ENCODE measurements at regions not wholly inside any gene's neighbourhood (a gene's known extent, or its start where the extent isn't known, plus 50 kb on each side); places are given as distances from the start of the nearest gene placed in this dataset.
A peak's percentile ranks its signal among the peaks of the same experiment; 100 is the strongest.
"Not testable (repeated sequence)": the region's sequence is repeated elsewhere in the genome, so short reads cannot be mapped to it uniquely, and the experiment has no call there.

GRCh38 chr12:92059960-92060359, 85.7 kb downstream of the BTG1 start:
- peak; percentile 91 for DNase-seq

- no peak for DNase-seq
These were observed 87.0 kb downstream of the BTG1 start for GRCh38 chr12:92058664-92059063.

- not testable (repeated sequence) for DNase-seq
These were observed 88.9 kb downstream of the BTG1 start for GRCh38 chr12:92056756-92057155.

GRCh38 chr12:92056290-92056689, 89.4 kb downstream of the BTG1 start:
- no peak for DNase-seq

GRCh38 chr12:92055877-92056276, 89.8 kb downstream of the BTG1 start:
- no peak for DNase-seq

- no peak for DNase-seq
These were observed 94.2 kb downstream of the BTG1 start for GRCh38 chr12:92051441-92051840.

GRCh38 chr12:92049403-92049802, 96.2 kb downstream of the BTG1 start:
- DNase-seq = no peak

GRCh38 chr12:92047393-92047826, 98.2 kb downstream of the BTG1 start:
- DNase-seq = peak; percentile 41

GRCh38 chr12:92046557-92047392, 98.9 kb downstream of the BTG1 start:
- DNase-seq = no peak

GRCh38 chr12:92045852-92046251, 99.8 kb downstream of the BTG1 start:
- DNase-seq = peak; percentile 59

GRCh38 chr12:92044435-92044834, 101.2 kb downstream of the BTG1 start:
- DNase-seq = peak; percentile 35

- DNase-seq = no peak
These were observed 102.7 kb downstream of the BTG1 start for GRCh38 chr12:92042791-92043531.

GRCh38 chr12:92041742-92042141, 103.9 kb downstream of the BTG1 start:
- peak; percentile 30 for DNase-seq

GRCh38 chr12:92039046-92039445, 106.6 kb downstream of the BTG1 start:
- DNase-seq = no peak

GRCh38 chr12:92038476-92038875, 107.2 kb downstream of the BTG1 start:
- DNase-seq = no peak

GRCh38 chr12:92036771-92037453, 108.7 kb downstream of the BTG1 start:
- DNase-seq = peak; percentile 87

- DNase-seq = no peak
These were observed 109.5 kb downstream of the BTG1 start for GRCh38 chr12:92036061-92036620.

- no peak for DNase-seq
These were observed 110.2 kb downstream of the BTG1 start for GRCh38 chr12:92035477-92035876.

GRCh38 chr12:92034858-92035401, 110.7 kb downstream of the BTG1 start:
- DNase-seq = peak; percentile 87

GRCh38 chr12:92034083-92034482, 111.6 kb downstream of the BTG1 start:
- DNase-seq = no peak

- no peak for DNase-seq
These were observed 112.7 kb downstream of the BTG1 start for GRCh38 chr12:92032965-92033364.

GRCh38 chr12:92032101-92032500, 113.5 kb downstream of the BTG1 start:
- no peak for DNase-seq

- DNase-seq = peak; percentile 19
These were observed 115.0 kb downstream of the BTG1 start for GRCh38 chr12:92030618-92031017.

Measured in fibroblast of skin of right biceps (primary cell).